Left lung (tissue), 4 donors: ENCODE measurements at regions not wholly inside any gene's neighbourhood (a gene's known extent, or its start where the extent isn't known, plus 50 kb on each side); places are given as distances from the start of the nearest gene placed in this dataset.

ENCODE experiments used
- ATAC-seq: fragments of 200-7000 bp; cut with Tn5 transposase; one replicate; pipeline ENCODE4 v1.9.1; 2020; ENCODE audit warnings: moderate library complexity
- DNase-seq, 4 donors: peaks; one replicate each; pipeline ENCODE4 v3.0.0-alpha.2; 2013 to 2020
- H3K27ac ChIP-seq, 2 donors: fragments of 200-600 bp; sonication (generic) in 1 of 2; one replicate each; pipeline versions ENCODE4 v1.5.0 to v1.8.0; 2020 to 2021
- H3K27me3 ChIP-seq, 2 donors: fragments of 200-600 bp; sonication (generic) in 1 of 2; one replicate each; pipeline versions ENCODE4 v1.5.0 to v1.8.0; 2020 to 2021
- H3K36me3 ChIP-seq, 2 donors: fragments of 200-600 bp; sonication (generic) in 1 of 2; one replicate each; pipeline versions ENCODE4 v1.5.0 to v1.8.0; 2020 to 2021
- H3K4me1 ChIP-seq, 2 donors: fragments of 200-600 bp; one replicate each; pipeline ENCODE4 v1.8.0; 2021
- H3K4me3 ChIP-seq, 2 donors: fragments of 200-600 bp; sonication (generic) in 1 of 2; one replicate each; pipeline versions ENCODE4 v1.5.0 to v1.8.0; 2020 to 2021; ENCODE audit warnings: mild to moderate bottlenecking in 1 of 2
- H3K9me3 ChIP-seq, 2 donors: fragments of 200-600 bp; sonication (generic) in 1 of 2; one replicate each; pipeline versions ENCODE4 v1.5.0 to v1.8.0; 2020 to 2021
- CTCF ChIP-seq, 2 donors: fragments of 200-600 bp; sonication (generic) in 1 of 2; IDR thresholded peaks; one replicate each; pipeline versions ENCODE4 v1.5.0 to v1.8.0; 2021; ENCODE audit warnings: antibody characterized with exemption in 2 of 2
- intact Hi-C, 2 donors: fragments of 100-400 bp; cut with DNase I; formaldehyde crosslinking; loops; one replicate each; pipeline versions ENCODE4 v1.11.2 to v1.14.2; 2022
- donor health status: DM: no; HTN: yes; CAD: no.
- donor health status: DM: no; HTN: no; CAD: no.

DNA sequence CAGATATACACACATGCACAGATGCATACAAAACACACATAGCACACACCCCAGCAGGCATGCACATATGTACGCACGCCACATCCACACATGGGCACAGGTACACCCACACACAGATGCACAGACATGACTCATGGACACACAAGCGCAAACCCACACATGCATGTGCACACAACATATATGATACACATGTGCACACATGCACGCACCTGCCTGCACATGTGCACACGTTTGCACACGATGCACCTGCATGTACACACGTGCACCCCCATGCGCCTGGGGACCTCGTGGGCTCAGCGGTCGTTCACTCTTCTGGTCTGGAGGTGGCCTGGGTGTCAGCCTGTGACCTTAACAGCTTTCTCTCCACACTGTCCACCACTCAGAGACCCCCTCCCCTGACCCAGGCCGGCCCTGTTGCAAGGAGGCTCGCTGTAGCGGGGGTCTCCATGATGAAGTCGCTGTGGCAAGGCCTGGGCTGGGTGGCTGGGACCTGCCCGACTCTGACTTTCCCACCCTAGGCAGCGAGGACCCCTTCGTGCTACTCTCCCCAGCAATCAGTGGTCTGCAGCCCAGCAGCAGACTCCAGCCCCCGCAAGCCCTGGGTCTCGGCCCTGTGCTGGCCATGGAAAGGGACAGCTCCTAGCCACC lies 92.1 kb upstream of the TTC34 start:
- TF ChIP-seq CTCF (IDR thresholded peaks at IDR 0.05) = no peak
- H3K27me3 ChIP-seq = peaks cover 0 to 46% of the 10 kb centered on the region in 2 donors
- no peak overlapping the region for H3K4me3 ChIP-seq
- no peaks in the 10 kb centered on the region for H3K36me3 ChIP-seq
- H3K9me3 ChIP-seq = no peaks in the 10 kb centered on the region
- no peak for ATAC-seq
- no peak for DNase-seq
- intact Hi-C loops = no loop called here
- no peak overlapping the region for H3K27ac ChIP-seq
- H3K4me1 ChIP-seq = no peaks in the 10 kb centered on the region

- DNase-seq = no peak
- no peak for TF ChIP-seq CTCF (IDR thresholded peaks at IDR 0.05)
- intact Hi-C loops = no loop called here
Observed at GRCh38 chr1:2894381-2895041, 93.0 kb upstream of the TTC34 start.

DNA sequence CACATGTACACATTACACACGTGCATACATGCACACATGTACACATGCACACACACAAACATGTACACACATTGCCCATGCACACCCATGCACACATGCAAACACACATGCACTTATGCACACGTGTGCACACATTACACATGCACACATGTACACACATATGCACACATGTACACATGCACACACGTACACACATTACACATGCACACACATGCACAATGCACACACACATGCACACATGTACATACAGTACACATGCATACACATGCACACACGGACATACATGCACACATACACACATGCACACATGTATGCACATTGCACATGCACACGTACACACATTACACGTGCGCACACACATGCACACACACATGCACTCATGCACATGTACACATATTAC lies 95.3 kb upstream of the TTC34 start:
- no peak for TF ChIP-seq CTCF (IDR thresholded peaks at IDR 0.05)

More at GRCh38 chr1:2894381-2895041, 93.0 kb upstream of the TTC34 start:
- Histone ChIP-seq H3K36me3 (no peaks in the 10 kb centered on the region), H3K4me1 (no peaks in the 10 kb centered on the region), H3K27ac (no peak overlapping the region), H3K4me3 (no peak overlapping the region), H3K9me3 (no peaks in the 10 kb centered on the region), H3K27me3 (peaks cover 0 to 37% of the 10 kb centered on the region in 2 donors)
- ATAC-seq = no peak

DNA sequence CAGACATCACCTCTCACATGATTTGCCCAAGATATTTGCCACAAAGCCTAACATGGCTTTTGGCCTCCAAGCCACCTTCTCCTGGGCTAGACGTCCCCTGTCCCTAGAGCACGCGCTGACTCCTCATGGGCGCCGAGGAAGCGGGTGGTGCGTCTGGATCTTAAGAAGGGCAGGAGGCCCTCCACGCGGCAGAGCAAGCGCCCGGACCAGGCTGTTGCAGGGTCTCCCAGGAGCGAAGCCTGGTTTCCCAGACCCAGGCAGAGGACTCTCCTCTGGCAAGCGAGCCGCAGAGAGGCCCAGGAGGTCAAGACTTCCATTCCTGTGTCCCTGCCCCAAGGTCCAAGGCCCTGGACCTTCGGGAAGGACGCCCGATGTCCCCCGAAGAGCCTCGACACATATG lies 101.7 kb upstream of the TTC34 start:
- no peaks in the 10 kb centered on the region for H3K36me3 ChIP-seq
- H3K4me1 ChIP-seq = no peaks in the 10 kb centered on the region
- peaks cover 0 to 50% of the 10 kb centered on the region in 2 donors for H3K27me3 ChIP-seq
- no peaks in the 10 kb centered on the region for H3K9me3 ChIP-seq
- DNase-seq (no peak), ATAC-seq (no peak)
- no peak overlapping the region for H3K27ac ChIP-seq
- no peak for TF ChIP-seq CTCF (IDR thresholded peaks at IDR 0.05)
- intact Hi-C loops = no loop called here
- no peak overlapping the region for H3K4me3 ChIP-seq

More for the DNA sequence above, 95.3 kb upstream of the TTC34 start:
- no peak for ATAC-seq
- intact Hi-C loops = no loop called here
- DNase-seq = no peak
- no peaks in the 10 kb centered on the region for H3K9me3 ChIP-seq
- no peak overlapping the region for H3K4me3 ChIP-seq
- H3K4me1 ChIP-seq = no peaks in the 10 kb centered on the region
- H3K36me3 ChIP-seq = no peaks in the 10 kb centered on the region
- peaks cover 0 to 25% of the 10 kb centered on the region in 2 donors for H3K27me3 ChIP-seq
- H3K27ac ChIP-seq = no peak overlapping the region

- no peak for TF ChIP-seq CTCF (IDR thresholded peaks at IDR 0.05)
- Histone ChIP-seq H3K4me1 (no peaks in the 10 kb centered on the region), H3K9me3 (no peaks in the 10 kb centered on the region), H3K36me3 (no peaks in the 10 kb centered on the region), H3K27me3 (peaks cover 0 to 49% of the 10 kb centered on the region in 2 donors), H3K4me3 (no peak overlapping the region), H3K27ac (no peak overlapping the region)
- ATAC-seq (no peak), DNase-seq (no peak)
- intact Hi-C loops = no loop called here
Observed at GRCh38 chr1:2904191-2904590, 102.7 kb upstream of the TTC34 start.
